NCI-H2196 treated with DMSO at 0.1 percent for 48 hours (cell line): ENCODE measurements at regions not wholly inside any gene's neighbourhood (a gene's known extent, or its start where the extent isn't known, plus 50 kb on each side); places are given as distances from the start of the nearest gene placed in this dataset.

Experiments
- DNase-seq: peaks from one replicate; lab custom pipeline; 2025; ENCODE audit not compliant: unreplicated experiment; lab: John Stamatoyannopoulos, UW

GRCh38 chr1:50300297-50300696 lies 122.9 kb downstream of the DMRTA2 start:
- no peak for DNase-seq

- no peak for DNase-seq
Measured at GRCh38 chr1:50295566-50295965, 127.7 kb downstream of the DMRTA2 start.

- no peak for DNase-seq
Measured at GRCh38 chr1:50292276-50292675, 131.0 kb downstream of the DMRTA2 start.

GRCh38 chr1:50289495-50289894 lies 133.7 kb downstream of the DMRTA2 start:
- no peak for DNase-seq

- no peak for DNase-seq
Measured at GRCh38 chr1:50285994-50286393, 137.2 kb downstream of the DMRTA2 start.

GRCh38 chr1:50279622-50280330 lies 143.5 kb downstream of the DMRTA2 start:
- DNase-seq: no peak

GRCh38 chr1:50278961-50279360 lies 144.3 kb downstream of the DMRTA2 start:
- no peak for DNase-seq

GRCh38 chr1:50278410-50278809 lies 144.8 kb downstream of the DMRTA2 start:
- no peak for DNase-seq

GRCh38 chr1:50275566-50275965 lies 147.7 kb downstream of the DMRTA2 start:
- DNase-seq: peak; percentile 29

GRCh38 chr1:50272912-50273311 lies 150.3 kb downstream of the DMRTA2 start:
- peak; percentile 62 for DNase-seq

- peak; percentile 37 for DNase-seq
Measured at GRCh38 chr1:50271968-50272578, 151.2 kb downstream of the DMRTA2 start.

GRCh38 chr1:50271337-50271736 lies 151.9 kb downstream of the DMRTA2 start:
- no peak for DNase-seq

GRCh38 chr1:50270926-50271325 lies 152.3 kb downstream of the DMRTA2 start:
- no peak for DNase-seq

GRCh38 chr1:50268049-50268448 lies 155.2 kb downstream of the DMRTA2 start:
- no peak for DNase-seq

- DNase-seq: no peak
Measured at GRCh38 chr1:50266509-50266908, 156.7 kb downstream of the DMRTA2 start.

GRCh38 chr1:50265790-50266314 lies 157.1 kb downstream of the ELAVL4 start:
- no peak for DNase-seq

GRCh38 chr1:50264590-50264989 lies 155.9 kb downstream of the ELAVL4 start:
- DNase-seq: no peak

GRCh38 chr1:50262436-50262835 lies 153.7 kb downstream of the ELAVL4 start:
- DNase-seq: no peak

- no peak for DNase-seq
Measured at GRCh38 chr1:50261951-50262350, 153.2 kb downstream of the ELAVL4 start.

- no peak for DNase-seq
Measured at GRCh38 chr1:50257940-50258685, 149.4 kb downstream of the ELAVL4 start.

GRCh38 chr1:50257029-50257428 lies 148.3 kb downstream of the ELAVL4 start:
- DNase-seq: no peak
